ENCODE measurements at regions not wholly inside any gene's neighbourhood (a gene's known extent, or its start where the extent isn't known, plus 50 kb on each side); places are given as distances from the start of the nearest gene placed in this dataset.

DNA sequence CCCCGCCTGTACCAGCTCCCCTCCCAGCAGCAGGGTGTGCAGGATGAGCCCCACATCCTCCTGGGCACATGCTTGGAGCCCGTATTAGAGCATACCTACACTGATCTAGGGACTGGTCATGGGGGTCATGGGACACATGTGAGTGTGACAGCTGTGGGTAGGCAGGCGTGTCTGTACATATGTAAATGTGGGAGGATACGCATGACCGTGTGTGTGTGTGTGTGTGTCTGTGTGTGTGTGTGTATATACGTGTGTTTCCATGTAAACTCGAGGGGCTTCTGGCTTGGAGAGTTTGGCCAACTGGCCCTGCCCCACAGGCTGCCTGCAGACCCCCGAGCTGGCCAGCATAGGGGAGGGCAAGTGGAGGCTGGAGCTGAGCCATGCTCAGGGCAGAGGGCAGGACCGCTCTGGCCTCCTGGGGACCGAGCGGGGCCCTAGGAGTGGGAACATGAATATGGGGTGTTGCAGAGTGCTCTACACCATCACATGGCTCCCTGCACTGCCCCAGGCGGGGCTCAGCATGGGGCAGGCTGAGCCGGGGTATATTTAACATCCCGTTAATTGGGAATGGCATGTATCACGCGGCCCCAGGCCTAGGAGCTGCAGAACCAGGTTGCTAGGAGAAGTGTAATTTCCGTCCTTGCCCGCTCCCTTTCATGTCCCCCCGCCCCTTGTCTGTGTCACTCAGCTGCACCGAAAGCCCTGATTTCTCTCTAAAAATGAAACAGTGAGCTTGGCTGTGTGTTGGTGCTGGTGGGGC is 152.7 kb upstream of the PCBD1 start:
- Histone ChIP-seq H3K27ac (ENCODE audit: insufficient read depth, low read length) (no peak overlapping the region), H3K79me1 (ENCODE audit: low read depth in 1 of 2, low read length in 2 of 2) (no peaks in the 10 kb centered on the region), H3K27me3 (ENCODE audit: control insufficient read depth, insufficient read depth, low read length) (peaks cover 32% of the 10 kb centered on the region; the same call in 1 of the 2 replicates), H2AK9ac (replicated peaks; ENCODE audit: low read depth, low read length, poor library complexity) (no peak overlapping the region), H2BK5ac (ENCODE audit: low read depth, low read length, poor library complexity, severe bottlenecking) (no peak overlapping the region), H2BK15ac (ENCODE audit: low read depth, low read length) (no peak overlapping the region), H3K4me1 (ENCODE audit: control insufficient read depth, insufficient read depth, low read length) (no peaks in the 10 kb centered on the region), H3K36me3 (ENCODE audit: control insufficient read depth, insufficient read depth, low read length) (no peaks in the 10 kb centered on the region), H3K4ac (ENCODE audit: low read depth, low read length) (no peak overlapping the region), H3K56ac (ENCODE audit: extremely low read depth, insufficient read depth, low read length) (no peak overlapping the region), H3K9ac (ENCODE audit: low read depth, low read length) (no peak overlapping the region), H4K20me1 (ENCODE audit: insufficient read depth, low read length) (no peaks in the 10 kb centered on the region), H2AK5ac (ENCODE audit: low read depth, low read length) (no peak overlapping the region), H2BK120ac (ENCODE audit: low read depth, low read length) (no peak overlapping the region), H3K18ac (ENCODE audit: low read depth, low read length) (no peak overlapping the region), H3K23ac (ENCODE audit: low read depth, low read length) (no peak overlapping the region), H3K4me2 (ENCODE audit: low read depth, low read length) (no peak overlapping the region), H3K14ac (replicated peaks; ENCODE audit: low read depth, low read length) (no peak overlapping the region), H4K5ac (ENCODE audit: low read depth, low read length) (no peak overlapping the region), H2BK20ac (ENCODE audit: low read depth, low read length) (no peak overlapping the region), H3K4me3 (ENCODE audit: insufficient read depth, low read depth, low read length) (no peak overlapping the region), H4K8ac (ENCODE audit: low read depth in 2 of 2, low read length in 2 of 2) (no peak overlapping the region), H2AFZ (replicated peaks; ENCODE audit: low read length, poor library complexity) (no peak overlapping the region), H3K9me3 (ENCODE audit: control insufficient read depth, insufficient read depth, low read length) (no peaks in the 10 kb centered on the region), H4K91ac (ENCODE audit: insufficient read depth, low read depth, low read length) (no peak overlapping the region), H3K9me1 (ENCODE audit: insufficient read depth, low read length) (no peaks in the 10 kb centered on the region)
- in situ Hi-C loops (cut with MboI; ENCODE audit: low sequenced_read_pairs): no loop called here
- intact Hi-C loops (cut with micrococcal nuclease): no loop called here
- no TSS peak for BruUV-seq (replicated peaks)
- dilution Hi-C loops (cut with HindIII; ENCODE audit: low sequenced_read_pairs, unreplicated experiment): no loop called here
- ChIA-PET CTCF (no interaction called here), POLR2A (ENCODE audit: unreplicated experiment) (interaction anchor here (0.5 kb wide), 1 partner anchor 148 kb away, joined by 3 read pairs; no protein-coding TSS in a partner anchor)
- TF ChIP-seq SMC3 (IDR thresholded peaks at IDR 0.05; ENCODE audit: low read depth, low read length) (no peak), NFE2L2 (IDR thresholded peaks at IDR 0.05; ENCODE audit: low read depth, low read length) (no peak), RFX5 (IDR thresholded peaks at IDR 0.05; ENCODE audit: low read depth, low read length) (no peak), RAD21 (IDR thresholded peaks at IDR 0.05; ENCODE audit: low read length) (no peak), MXI1 (IDR thresholded peaks at IDR 0.05; ENCODE audit: borderline replicate concordance, low read depth, low read length) (no peak)
- TF ChIP-seq, protein P1, sequence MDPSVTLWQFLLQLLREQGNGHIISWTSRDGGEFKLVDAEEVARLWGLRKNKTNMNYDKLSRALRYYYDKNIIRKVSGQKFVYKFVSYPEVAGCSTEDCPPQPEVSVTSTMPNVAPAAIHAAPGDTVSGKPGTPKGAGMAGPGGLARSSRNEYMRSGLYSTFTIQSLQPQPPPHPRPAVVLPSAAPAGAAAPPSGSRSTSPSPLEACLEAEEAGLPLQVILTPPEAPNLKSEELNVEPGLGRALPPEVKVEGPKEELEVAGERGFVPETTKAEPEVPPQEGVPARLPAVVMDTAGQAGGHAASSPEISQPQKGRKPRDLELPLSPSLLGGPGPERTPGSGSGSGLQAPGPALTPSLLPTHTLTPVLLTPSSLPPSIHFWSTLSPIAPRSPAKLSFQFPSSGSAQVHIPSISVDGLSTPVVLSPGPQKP (IDR thresholded peaks at IDR 0.05; ENCODE audit: borderline replicate concordance, low read depth, low read length): no peak
- ATAC-seq (ENCODE audit: low read depth): no peak
- WGBS, 2 experiments (ENCODE audit: extremely low coverage in 2 of 2, insufficient read length in 1 of 2): 35% methylated on average over 6 of the region's 20 CpGs; no CpG with 5 or more reads in 1 of the 2 experiments
- DNase-seq: no peak

Data from IMR-90 (cell line).